Vagina (tissue), 2 donors: ENCODE measurements at regions not wholly inside any gene's neighbourhood (a gene's known extent, or its start where the extent isn't known, plus 50 kb on each side); places are given as distances from the start of the nearest gene placed in this dataset.

Source experiments
- DNase-seq, 2 donors: peaks; one replicate each; pipeline ENCODE4 v3.0.0-alpha.2; 2017; ENCODE audit errors: extremely low spot score in 2 of 2
- H3K27ac ChIP-seq: fragments of 200-600 bp; sonication (generic); one replicate; pipeline ENCODE4 v1.5.1; 2019
- H3K27me3 ChIP-seq: fragments of 200-600 bp; sonication (generic); one replicate; pipeline ENCODE4 v1.5.1; 2019
- H3K36me3 ChIP-seq, 2 donors: fragments of 200-600 bp; sonication (generic); one replicate each; pipeline ENCODE4 v1.5.1; 2017 to 2019
- H3K4me1 ChIP-seq: fragments of 200-600 bp; sonication (generic); one replicate; pipeline ENCODE4 v1.5.1; 2019
- H3K4me3 ChIP-seq, 2 donors: fragments of 200-600 bp; sonication (generic); 1 replicate in 1 of 2; 2 replicates in 1 of 2; pipeline ENCODE4 v1.5.1; 2016 to 2019
- H3K9me3 ChIP-seq: fragments of 200-600 bp; sonication (generic); one replicate; pipeline ENCODE4 v1.5.1; 2019
- CTCF ChIP-seq, 3 experiments: fragments of 450-650 bp in 2 of 3; fragments of 200-600 bp in 1 of 3; sonication (generic) in 1 of 3; IDR thresholded peaks; one replicate each; pipeline ENCODE4 v1.5.1; 2017 to 2019; ENCODE audit warnings: antibody characterized with exemption in 3 of 3, mild to moderate bottlenecking in 2 of 3, moderate library complexity in 2 of 3
- POLR2A ChIP-seq, 2 donors: fragments of 450-650 bp; IDR thresholded peaks; one replicate each; pipeline ENCODE4 v1.6.1; 2017; ENCODE audit warnings: antibody characterized with exemption in 2 of 2, mild to moderate bottlenecking in 2 of 2, moderate library complexity in 2 of 2
- POLR2AphosphoS5 ChIP-seq, 2 donors: sonication (generic); formaldehyde crosslinking; IDR thresholded peaks; one replicate each; pipeline ENCODE4 v1.9.0; 2017; ENCODE audit warnings: antibody characterized with exemption in 2 of 2, mild to moderate bottlenecking in 2 of 2, low read depth in 1 of 2; ENCODE audit not compliant: insufficient read depth in 1 of 2
- intact Hi-C: fragments of 100-400 bp; cut with DNase I; formaldehyde crosslinking; loops from one replicate; pipeline ENCODE4 v1.15.1; 2023

GRCh38 chr1:218846181-218846580, 327.5 kb upstream of the LYPLAL1 start:
- no peaks in the 10 kb centered on the region for H3K27me3 ChIP-seq
- no peak for DNase-seq
- intact Hi-C loops = no loop called here
- TF ChIP-seq POLR2AphosphoS5 (IDR thresholded peaks at IDR 0.05; ENCODE audit: insufficient read depth in 1 of 2, low read depth in 1 of 2) = no peak
- no peak for TF ChIP-seq POLR2A (IDR thresholded peaks at IDR 0.05)
- TF ChIP-seq CTCF (IDR thresholded peaks at IDR 0.05) = no peak
- no peaks in the 10 kb centered on the region for H3K36me3 ChIP-seq
- H3K27ac ChIP-seq = no peak overlapping the region
- no peaks in the 10 kb centered on the region for H3K9me3 ChIP-seq
- no peak overlapping the region for H3K4me3 ChIP-seq
- H3K4me1 ChIP-seq = no peaks in the 10 kb centered on the region

GRCh38 chr1:218847089-218847768, 326.4 kb upstream of the LYPLAL1 start:
- Histone ChIP-seq H3K4me3 (no peak overlapping the region), H3K27me3 (no peaks in the 10 kb centered on the region), H3K36me3 (no peaks in the 10 kb centered on the region), H3K4me1 (no peaks in the 10 kb centered on the region), H3K9me3 (no peaks in the 10 kb centered on the region), H3K27ac (no peak overlapping the region)
- TF ChIP-seq POLR2AphosphoS5 (IDR thresholded peaks at IDR 0.05; ENCODE audit: insufficient read depth in 1 of 2, low read depth in 1 of 2) = no peak
- no peak for TF ChIP-seq CTCF (IDR thresholded peaks at IDR 0.05)
- no peak for TF ChIP-seq POLR2A (IDR thresholded peaks at IDR 0.05)
- intact Hi-C loops = no loop called here
- no peak for DNase-seq

- Histone ChIP-seq H3K36me3 (no peaks in the 10 kb centered on the region), H3K4me1 (no peaks in the 10 kb centered on the region), H3K4me3 (no peak overlapping the region), H3K27ac (no peak overlapping the region), H3K27me3 (no peaks in the 10 kb centered on the region), H3K9me3 (no peaks in the 10 kb centered on the region)
- DNase-seq = no peak
- intact Hi-C loops = no loop called here
- TF ChIP-seq CTCF (IDR thresholded peaks at IDR 0.05) = no peak
Measured at GRCh38 chr1:218848009-218848408, 325.7 kb upstream of the LYPLAL1 start.

- Histone ChIP-seq H3K36me3 (no peaks in the 10 kb centered on the region), H3K9me3 (no peaks in the 10 kb centered on the region), H3K4me3 (no peak overlapping the region), H3K27ac (no peak overlapping the region), H3K4me1 (no peaks in the 10 kb centered on the region), H3K27me3 (no peaks in the 10 kb centered on the region)
- TF ChIP-seq CTCF (IDR thresholded peaks at IDR 0.05) (no peak), POLR2AphosphoS5 (IDR thresholded peaks at IDR 0.05; ENCODE audit: insufficient read depth in 1 of 2, low read depth in 1 of 2) (no peak), POLR2A (IDR thresholded peaks at IDR 0.05) (no peak)
- DNase-seq = no peak
- intact Hi-C loops = no loop called here
Measured at GRCh38 chr1:218850367-218850766, 323.3 kb upstream of the LYPLAL1 start.

GRCh38 chr1:218851586-218851985, 322.1 kb upstream of the LYPLAL1 start:
- no peak for DNase-seq
- intact Hi-C loops = no loop called here
- TF ChIP-seq POLR2A (IDR thresholded peaks at IDR 0.05) (no peak), POLR2AphosphoS5 (IDR thresholded peaks at IDR 0.05; ENCODE audit: insufficient read depth in 1 of 2, low read depth in 1 of 2) (no peak), CTCF (IDR thresholded peaks at IDR 0.05) (no peak)

More at GRCh38 chr1:218851586-218851985, 322.1 kb upstream of the LYPLAL1 start:
- H3K27ac ChIP-seq = no peak overlapping the region
- H3K36me3 ChIP-seq = no peaks in the 10 kb centered on the region
- H3K4me1 ChIP-seq = no peaks in the 10 kb centered on the region
- no peak overlapping the region for H3K4me3 ChIP-seq
- no peaks in the 10 kb centered on the region for H3K9me3 ChIP-seq
- no peaks in the 10 kb centered on the region for H3K27me3 ChIP-seq
